Stimulated activated memory B cell treated with anti-CD40 and anti-IgM and Interleukin-4, amounts not matched to agents 10 μg/mL and 1 μg/mL and 100 μg/mL, for 72 hours (primary cell): ENCODE measurements at regions not wholly inside any gene's neighbourhood (a gene's known extent, or its start where the extent isn't known, plus 50 kb on each side); places are given as distances from the start of the nearest gene placed in this dataset.
A peak's percentile ranks its signal among the peaks of the same experiment; 100 is the strongest.
"Not testable (repeated sequence)": the region's sequence is repeated elsewhere in the genome, so short reads cannot be mapped to it uniquely, and the experiment has no call there.

ENCODE experiments used
- ATAC-seq: fragments of 150-1000 bp; cut with Tn5 transposase; 2 replicates; pipeline ENCODE4 v1.10.0; 2021
- H3K27ac Mint-ChIP-seq: one replicate; pipeline ENCODE4 v1.8.0; 2022; ENCODE audit warnings: mild to moderate bottlenecking, mixed read lengths
- H3K27me3 Mint-ChIP-seq: one replicate; pipeline ENCODE4 v1.8.0; 2022; ENCODE audit warnings: mixed read lengths
- H3K36me3 Mint-ChIP-seq: one replicate; pipeline ENCODE4 v1.8.0; 2022; ENCODE audit warnings: mixed read lengths
- H3K4me1 Mint-ChIP-seq: one replicate; pipeline ENCODE4 v1.8.0; 2022; ENCODE audit warnings: mixed read lengths
- H3K4me3 Mint-ChIP-seq: one replicate; pipeline ENCODE4 v1.8.0; 2022; ENCODE audit warnings: mild to moderate bottlenecking, moderate library complexity, mixed read lengths
- H3K9me3 Mint-ChIP-seq: one replicate; pipeline ENCODE4 v1.8.0; 2022; ENCODE audit warnings: mixed read lengths

- ATAC-seq, result no peak
- H3K4me1 Mint-ChIP-seq, result no peaks in the 10 kb centered on the region
- no peak overlapping the region for H3K27ac Mint-ChIP-seq
- H3K9me3 Mint-ChIP-seq, result peaks cover 13% of the 10 kb centered on the region
- H3K27me3 Mint-ChIP-seq, result no peaks in the 10 kb centered on the region
- H3K4me3 Mint-ChIP-seq, result no peak overlapping the region
- no peaks in the 10 kb centered on the region for H3K36me3 Mint-ChIP-seq
Observed at GRCh38 chr1:209187589-209187988, 395.9 kb upstream of the CAMK1G start.

- no peak overlapping the region for H3K4me3 Mint-ChIP-seq
- H3K4me1 Mint-ChIP-seq, result no peaks in the 10 kb centered on the region
- ATAC-seq, result peak; percentile 34
- no peaks in the 10 kb centered on the region for H3K27me3 Mint-ChIP-seq
- H3K27ac Mint-ChIP-seq, result no peak overlapping the region
- H3K9me3 Mint-ChIP-seq, result peaks cover 3% of the 10 kb centered on the region
- H3K36me3 Mint-ChIP-seq, result no peaks in the 10 kb centered on the region
Observed at GRCh38 chr1:209190591-209191261, 392.8 kb upstream of the CAMK1G start.

- no peaks in the 10 kb centered on the region for H3K4me1 Mint-ChIP-seq
- ATAC-seq, result no peak
- H3K27me3 Mint-ChIP-seq, result no peaks in the 10 kb centered on the region
- no peaks in the 10 kb centered on the region for H3K36me3 Mint-ChIP-seq
- peaks cover 8% of the 10 kb centered on the region for H3K9me3 Mint-ChIP-seq
- H3K27ac Mint-ChIP-seq, result no peak overlapping the region
- no peak overlapping the region for H3K4me3 Mint-ChIP-seq
Observed at GRCh38 chr1:209191262-209191634, 392.3 kb upstream of the CAMK1G start.

DNA sequence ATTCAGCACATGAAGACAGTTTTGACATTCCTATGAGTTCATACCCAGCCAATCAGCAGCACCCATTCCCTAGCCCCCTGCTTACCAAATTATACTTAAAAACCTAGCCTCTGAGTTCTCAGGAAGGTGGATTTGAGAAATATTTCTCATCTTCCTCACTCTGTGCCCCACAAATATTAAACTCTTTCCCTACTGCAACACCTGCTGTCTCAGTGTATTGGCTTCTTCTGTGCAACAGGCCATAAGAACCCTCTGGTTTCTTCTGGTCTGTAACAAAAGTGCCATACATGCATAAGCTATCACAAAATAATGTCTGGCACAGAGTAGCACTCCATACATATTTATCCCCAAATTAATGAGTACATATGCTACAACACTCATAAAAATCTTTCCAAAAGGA lies 387.4 kb upstream of the CAMK1G start:
- Mint-ChIP-seq H3K9me3 (peaks cover 18% of the 10 kb centered on the region), H3K4me3 (no peak overlapping the region)

DNA sequence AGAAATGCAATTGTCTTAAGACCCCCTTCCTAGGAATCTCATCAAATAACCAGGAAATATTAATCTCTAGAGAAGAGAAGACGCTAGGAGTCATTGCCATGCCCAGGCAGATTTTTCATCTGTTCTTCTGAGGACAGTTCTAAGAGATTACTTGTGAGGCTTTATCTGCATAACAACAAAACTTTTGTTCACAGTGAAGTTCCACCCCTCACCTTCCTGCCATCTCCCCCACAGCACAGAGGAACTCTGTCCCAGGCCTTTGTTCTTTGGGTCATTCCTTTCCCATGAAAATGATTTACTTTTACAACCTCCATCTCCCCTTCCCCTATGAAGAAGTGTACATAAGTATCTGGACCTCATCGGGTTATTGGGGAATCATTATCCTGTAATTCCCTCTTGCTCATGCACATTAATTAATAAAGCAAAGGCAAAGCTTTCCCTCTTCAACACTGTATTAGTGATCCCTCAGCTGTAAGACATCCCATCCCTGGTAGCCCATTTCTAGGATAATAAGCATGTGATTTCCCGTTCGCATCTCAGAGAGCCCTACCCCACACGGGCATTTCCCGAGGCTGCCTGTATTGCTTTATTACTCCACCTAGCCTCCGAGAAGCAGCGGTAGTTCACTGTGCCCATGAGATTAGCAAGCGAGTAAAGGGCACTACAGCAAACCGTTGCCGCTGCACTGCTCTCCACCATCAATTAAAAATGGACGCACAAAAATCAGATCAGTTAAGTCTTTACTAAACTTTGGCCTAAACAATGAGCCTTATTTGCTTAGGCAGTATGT lies 384.4 kb upstream of the CAMK1G start:
- Mint-ChIP-seq H3K9me3 (peaks cover 18% of the 10 kb centered on the region), H3K27me3 (no peaks in the 10 kb centered on the region), H3K27ac (no peak overlapping the region), H3K4me1 (no peaks in the 10 kb centered on the region), H3K36me3 (no peaks in the 10 kb centered on the region), H3K4me3 (no peak overlapping the region)
- ATAC-seq, result no peak

More for the DNA sequence above, 387.4 kb upstream of the CAMK1G start:
- Mint-ChIP-seq H3K27ac (no peak overlapping the region), H3K4me1 (no peaks in the 10 kb centered on the region), H3K27me3 (no peaks in the 10 kb centered on the region), H3K36me3 (no peaks in the 10 kb centered on the region)
- no peak for ATAC-seq

DNA sequence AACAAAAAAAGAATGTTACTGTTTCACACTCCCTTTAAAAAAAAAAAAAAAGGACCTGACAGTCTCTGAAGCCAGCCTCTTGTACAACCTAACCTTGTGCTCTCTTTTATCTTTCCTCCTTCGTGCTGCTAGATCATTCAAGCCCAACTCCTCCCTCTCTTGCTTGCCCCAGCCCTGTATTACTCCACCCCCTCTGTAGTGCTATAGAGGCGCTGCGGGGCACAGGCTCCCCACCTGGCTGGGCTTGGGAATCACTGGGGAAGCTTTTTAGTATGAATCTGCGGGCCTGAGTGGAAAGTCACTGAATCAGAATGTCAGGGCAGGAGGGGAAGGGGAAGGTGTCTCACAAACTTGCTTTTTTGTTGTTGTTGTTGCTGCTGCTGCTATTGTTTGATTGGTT lies 383.7 kb upstream of the CAMK1G start:
- H3K9me3 Mint-ChIP-seq, result peaks cover 18% of the 10 kb centered on the region
- no peak overlapping the region for H3K4me3 Mint-ChIP-seq
- H3K4me1 Mint-ChIP-seq, result no peaks in the 10 kb centered on the region
- no peaks in the 10 kb centered on the region for H3K36me3 Mint-ChIP-seq
- H3K27ac Mint-ChIP-seq, result no peak overlapping the region
- H3K27me3 Mint-ChIP-seq, result no peaks in the 10 kb centered on the region
- no peak for ATAC-seq

- peaks cover 21% of the 10 kb centered on the region for H3K27me3 Mint-ChIP-seq
Observed at GRCh38 chr1:209202321-209202720, 381.2 kb upstream of the CAMK1G start.

GRCh38 chr1:209202830-209203532 lies 380.5 kb upstream of the CAMK1G start:
- Mint-ChIP-seq H3K27ac (no peak overlapping the region), H3K9me3 (peaks cover 6% of the 10 kb centered on the region), H3K27me3 (peaks cover 27% of the 10 kb centered on the region), H3K36me3 (no peaks in the 10 kb centered on the region), H3K4me3 (no peak overlapping the region), H3K4me1 (no peaks in the 10 kb centered on the region)
- no peak for ATAC-seq

More at GRCh38 chr1:209202321-209202720, 381.2 kb upstream of the CAMK1G start:
- H3K27ac Mint-ChIP-seq, H3K4me1 Mint-ChIP-seq, H3K9me3 Mint-ChIP-seq, H3K36me3 Mint-ChIP-seq, ATAC-seq, H3K4me3 Mint-ChIP-seq: not testable (repeated sequence)

DNA sequence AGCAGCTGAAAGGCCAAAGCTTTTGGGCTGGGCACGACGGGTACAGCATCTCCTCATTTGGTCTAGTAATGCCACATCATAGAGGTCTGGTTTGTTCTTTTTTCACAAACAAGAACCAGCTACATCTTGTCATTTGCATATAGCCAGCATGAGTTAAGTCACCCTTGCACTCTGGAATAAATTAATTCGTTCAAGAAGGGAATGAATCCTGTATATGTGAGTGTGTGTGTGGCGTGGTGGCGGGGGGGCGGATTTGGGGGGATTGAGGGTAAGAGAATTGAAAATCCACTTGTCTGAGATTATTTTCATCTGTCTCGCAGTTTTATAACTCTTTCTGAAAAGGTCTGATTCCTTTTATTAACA lies 380.0 kb upstream of the CAMK1G start:
- Mint-ChIP-seq H3K36me3 (no peaks in the 10 kb centered on the region), H3K27ac (no peak overlapping the region), H3K9me3 (peaks cover 2% of the 10 kb centered on the region), H3K4me3 (no peak overlapping the region), H3K4me1 (no peaks in the 10 kb centered on the region), H3K27me3 (peaks cover 29% of the 10 kb centered on the region)
- no peak for ATAC-seq

DNA sequence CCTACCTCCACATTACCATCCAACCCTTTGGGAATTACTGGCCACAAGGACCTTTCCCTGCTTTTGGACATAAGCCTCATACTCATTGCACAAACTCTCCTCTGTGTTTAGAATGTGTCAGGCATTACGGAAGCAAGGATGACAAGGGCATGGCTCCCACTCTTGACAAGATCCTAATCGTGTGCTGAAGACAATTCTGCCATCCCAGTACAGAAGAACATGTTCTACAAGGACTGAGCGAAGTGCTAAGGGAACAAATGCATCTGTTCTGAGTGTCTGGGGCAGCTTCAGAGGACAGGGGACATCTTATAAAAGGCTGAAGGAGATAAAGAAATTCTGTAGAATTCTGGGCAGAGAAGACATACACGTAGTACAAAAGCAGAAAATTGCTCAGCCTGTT lies 378.5 kb upstream of the CAMK1G start:
- Mint-ChIP-seq H3K27ac (no peak overlapping the region), H3K36me3 (no peaks in the 10 kb centered on the region), H3K4me1 (no peaks in the 10 kb centered on the region), H3K9me3 (no peaks in the 10 kb centered on the region), H3K4me3 (no peak overlapping the region), H3K27me3 (peaks cover 29% of the 10 kb centered on the region)
- ATAC-seq, result no peak

DNA sequence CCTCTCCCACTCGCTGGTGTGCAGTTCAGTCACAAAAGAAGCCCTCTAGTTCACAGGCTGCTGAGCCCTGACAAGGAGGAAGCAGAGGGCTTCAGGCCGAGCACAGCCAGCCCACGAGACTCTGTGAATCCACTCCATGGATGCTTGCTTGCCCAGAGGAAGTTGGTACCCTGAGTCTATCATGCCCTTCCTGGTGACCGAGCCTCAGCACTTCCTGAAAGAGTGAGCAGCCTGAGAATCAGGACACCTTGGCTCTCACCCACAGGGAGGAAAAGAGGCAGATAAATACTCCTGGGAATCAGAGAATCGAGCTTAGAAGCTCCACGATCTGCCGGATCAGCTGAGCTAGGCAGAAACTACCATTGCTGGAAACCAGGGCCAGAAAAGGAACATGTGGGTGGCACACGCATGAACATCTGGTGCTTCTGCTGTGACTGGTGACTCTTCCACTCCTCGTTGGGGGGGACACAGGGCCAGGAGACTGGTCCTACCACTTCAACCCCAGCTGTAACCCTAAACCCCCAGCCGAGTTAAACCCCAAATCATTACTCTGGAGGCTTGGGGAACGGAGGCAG lies 376.3 kb upstream of the CAMK1G start:
- Mint-ChIP-seq H3K27me3 (peaks cover 29% of the 10 kb centered on the region), H3K9me3 (no peaks in the 10 kb centered on the region)
- no peak for ATAC-seq

GRCh38 chr1:209207701-209208286 lies 375.7 kb upstream of the CAMK1G start:
- H3K4me3 Mint-ChIP-seq, result no peak overlapping the region

More for the DNA sequence above, 376.3 kb upstream of the CAMK1G start:
- H3K4me1 Mint-ChIP-seq, result no peaks in the 10 kb centered on the region
- no peak overlapping the region for H3K27ac Mint-ChIP-seq
- no peaks in the 10 kb centered on the region for H3K36me3 Mint-ChIP-seq
- no peak overlapping the region for H3K4me3 Mint-ChIP-seq

GRCh38 chr1:209208648-209209047 lies 374.9 kb upstream of the CAMK1G start:
- Mint-ChIP-seq H3K4me1 (no peaks in the 10 kb centered on the region), H3K4me3 (no peak overlapping the region), H3K9me3 (peaks cover 3% of the 10 kb centered on the region), H3K27ac (no peak overlapping the region), H3K36me3 (no peaks in the 10 kb centered on the region), H3K27me3 (peaks cover 29% of the 10 kb centered on the region)
- ATAC-seq, result no peak

More at GRCh38 chr1:209207701-209208286, 375.7 kb upstream of the CAMK1G start:
- ATAC-seq, result no peak
- H3K36me3 Mint-ChIP-seq, result no peaks in the 10 kb centered on the region
- H3K27me3 Mint-ChIP-seq, result peaks cover 29% of the 10 kb centered on the region
- no peaks in the 10 kb centered on the region for H3K9me3 Mint-ChIP-seq
- no peak overlapping the region for H3K27ac Mint-ChIP-seq
- no peaks in the 10 kb centered on the region for H3K4me1 Mint-ChIP-seq

GRCh38 chr1:209213989-209214388 lies 369.5 kb upstream of the CAMK1G start:
- H3K27me3 Mint-ChIP-seq, result no peaks in the 10 kb centered on the region
- no peaks in the 10 kb centered on the region for H3K4me1 Mint-ChIP-seq
- peaks cover 12% of the 10 kb centered on the region for H3K9me3 Mint-ChIP-seq
- no peak for ATAC-seq
- no peaks in the 10 kb centered on the region for H3K36me3 Mint-ChIP-seq
- H3K27ac Mint-ChIP-seq, result no peak overlapping the region
- H3K4me3 Mint-ChIP-seq, result no peak overlapping the region

DNA sequence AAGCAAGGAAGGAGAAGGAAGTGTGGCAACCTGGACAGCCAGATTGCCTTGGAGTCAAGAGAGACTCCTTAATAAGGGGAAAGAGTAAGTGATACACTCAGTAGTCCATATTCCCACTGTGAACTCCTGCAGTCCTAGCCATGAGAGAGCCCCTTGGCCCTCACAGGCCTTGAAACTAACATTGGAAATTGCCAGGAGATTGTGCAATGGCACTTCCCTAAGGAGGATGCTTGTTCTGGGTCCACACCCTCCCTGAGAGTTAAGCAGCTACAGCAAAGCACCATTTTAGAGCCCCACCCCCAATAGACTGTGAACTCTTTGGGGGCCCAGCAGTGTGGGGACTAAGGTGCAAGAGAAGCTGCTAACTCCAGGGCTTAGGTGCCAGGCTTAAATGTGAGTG lies 367.7 kb upstream of the CAMK1G start:
- no peak for ATAC-seq
- H3K4me1 Mint-ChIP-seq, result no peaks in the 10 kb centered on the region
- no peaks in the 10 kb centered on the region for H3K36me3 Mint-ChIP-seq
- peaks cover 12% of the 10 kb centered on the region for H3K9me3 Mint-ChIP-seq
- H3K4me3 Mint-ChIP-seq, result no peak overlapping the region
- no peak overlapping the region for H3K27ac Mint-ChIP-seq
- H3K27me3 Mint-ChIP-seq, result no peaks in the 10 kb centered on the region
